PC-3 (cell line): ENCODE measurements at regions not wholly inside any gene's neighbourhood (a gene's known extent, or its start where the extent isn't known, plus 50 kb on each side); places are given as distances from the start of the nearest gene placed in this dataset.
"Not testable (repeated sequence)": the region's sequence is repeated elsewhere in the genome, so short reads cannot be mapped to it uniquely, and the experiment has no call there.

ENCODE experiments used
- EZH2 ChIP-seq: fragments of 300-600 bp; sonication (generic); IDR thresholded peaks from one replicate; pipeline ENCODE4 v1.6.1; 2017; ENCODE audit warnings: antibody characterized with exemption, mild to moderate bottlenecking, low read length; ENCODE audit not compliant: unreplicated experiment
- EZH2phosphoT487 ChIP-seq: fragments of 300-600 bp; sonication (generic); IDR thresholded peaks from 2 replicates; pipeline ENCODE4 v1.6.1; 2018; ENCODE audit warnings: mild to moderate bottlenecking, antibody characterized with exemption, low read length, borderline replicate concordance
- TF ChIP-seq, protein P1 (sequence below): fragments of 300-600 bp; sonication (generic); conservative IDR thresholded peaks from 2 replicates; pipeline ENCODE4 v1.5.1; 2017; ENCODE audit warnings: antibody characterized with exemption, low read depth, mild to moderate bottlenecking, low read length

DNA sequence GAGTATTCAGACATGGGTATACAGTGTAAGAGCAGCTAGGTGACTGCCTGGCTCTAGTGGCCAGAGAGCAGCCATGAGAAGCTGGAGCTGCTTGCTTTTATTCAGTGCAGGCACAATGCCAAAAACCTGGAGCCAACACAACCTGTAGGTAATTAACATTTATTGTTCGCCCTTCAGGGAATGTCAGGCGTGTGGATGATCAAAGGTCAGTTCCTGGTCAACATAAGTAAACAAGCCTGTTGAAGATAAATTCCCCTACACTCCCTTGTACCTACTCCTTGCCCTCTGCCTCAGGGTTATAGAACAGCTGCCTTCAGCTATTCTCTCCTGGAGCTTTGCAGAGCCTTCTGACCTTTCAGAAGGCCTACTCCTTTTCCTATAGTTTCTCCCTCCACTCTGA lies 323.7 kb upstream of the PCSK5 start:
- TF ChIP-seq, protein P1, sequence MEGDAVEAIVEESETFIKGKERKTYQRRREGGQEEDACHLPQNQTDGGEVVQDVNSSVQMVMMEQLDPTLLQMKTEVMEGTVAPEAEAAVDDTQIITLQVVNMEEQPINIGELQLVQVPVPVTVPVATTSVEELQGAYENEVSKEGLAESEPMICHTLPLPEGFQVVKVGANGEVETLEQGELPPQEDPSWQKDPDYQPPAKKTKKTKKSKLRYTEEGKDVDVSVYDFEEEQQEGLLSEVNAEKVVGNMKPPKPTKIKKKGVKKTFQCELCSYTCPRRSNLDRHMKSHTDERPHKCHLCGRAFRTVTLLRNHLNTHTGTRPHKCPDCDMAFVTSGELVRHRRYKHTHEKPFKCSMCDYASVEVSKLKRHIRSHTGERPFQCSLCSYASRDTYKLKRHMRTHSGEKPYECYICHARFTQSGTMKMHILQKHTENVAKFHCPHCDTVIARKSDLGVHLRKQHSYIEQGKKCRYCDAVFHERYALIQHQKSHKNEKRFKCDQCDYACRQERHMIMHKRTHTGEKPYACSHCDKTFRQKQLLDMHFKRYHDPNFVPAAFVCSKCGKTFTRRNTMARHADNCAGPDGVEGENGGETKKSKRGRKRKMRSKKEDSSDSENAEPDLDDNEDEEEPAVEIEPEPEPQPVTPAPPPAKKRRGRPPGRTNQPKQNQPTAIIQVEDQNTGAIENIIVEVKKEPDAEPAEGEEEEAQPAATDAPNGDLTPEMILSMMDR, result not testable (repeated sequence)
- TF ChIP-seq EZH2phosphoT487, EZH2: not testable (repeated sequence)
